ENCODE measurements at regions not wholly inside any gene's neighbourhood (a gene's known extent, or its start where the extent isn't known, plus 50 kb on each side); places are given as distances from the start of the nearest gene placed in this dataset.

GRCh38 chr2:136510244-136510643 is 255.1 kb upstream of the THSD7B start:
- H3K36me3 ChIP-seq (ENCODE audit: insufficient read depth, low read length), result no peaks in the 10 kb centered on the region
- H3K4me1 Mint-ChIP-seq, result no peaks in the 10 kb centered on the region
- H3K4me1 ChIP-seq (ENCODE audit: insufficient read depth, low read length), result no peaks in the 10 kb centered on the region

GRCh38 chr2:136505462-136505861 is 259.9 kb upstream of the THSD7B start:
- Histone ChIP-seq H3K27ac (ENCODE audit: low read depth, low read length) (no peak overlapping the region), H3K36me3 (ENCODE audit: insufficient read depth, low read length) (no peaks in the 10 kb centered on the region), H3K4me1 (ENCODE audit: insufficient read depth, low read length) (no peaks in the 10 kb centered on the region), H3K27me3 (ENCODE audit: insufficient read depth, low read length, poor library complexity, severe bottlenecking) (no peaks in the 10 kb centered on the region), H3K9me3 (ENCODE audit: low read length) (no peaks in the 10 kb centered on the region), H3K4me3 (ENCODE audit: low read length) (no peak overlapping the region)
- ChIA-PET POLR2A (no interaction called here), CTCF (no interaction called here)
- DNase-seq, result no peak
- Mint-ChIP-seq H3K27me3 (peaks cover 4 to 11% of the 10 kb centered on the region in 2 donors), H3K4me1 (no peaks in the 10 kb centered on the region), H3K36me3 (no peaks in the 10 kb centered on the region), H3K4me3 (no peak overlapping the region), H3K27ac (no peak overlapping the region), H3K9me3 (no peaks in the 10 kb centered on the region)

More at GRCh38 chr2:136510244-136510643, 255.1 kb upstream of the THSD7B start:
- Histone ChIP-seq H3K9me3 (ENCODE audit: low read length) (no peaks in the 10 kb centered on the region), H3K27me3 (ENCODE audit: insufficient read depth, low read length, poor library complexity, severe bottlenecking) (no peaks in the 10 kb centered on the region), H3K27ac (ENCODE audit: low read depth, low read length) (no peak overlapping the region), H3K4me3 (ENCODE audit: low read length) (no peak overlapping the region)
- H3K9me3 Mint-ChIP-seq, result no peaks in the 10 kb centered on the region
- no peak for DNase-seq
- peaks cover 4 to 33% of the 10 kb centered on the region in 2 donors for H3K27me3 Mint-ChIP-seq
- no peak overlapping the region for H3K27ac Mint-ChIP-seq
- POLR2A ChIA-PET, result no interaction called here
- H3K36me3 Mint-ChIP-seq, result no peaks in the 10 kb centered on the region
- no peak overlapping the region for H3K4me3 Mint-ChIP-seq
- CTCF ChIA-PET, result no interaction called here

DNA sequence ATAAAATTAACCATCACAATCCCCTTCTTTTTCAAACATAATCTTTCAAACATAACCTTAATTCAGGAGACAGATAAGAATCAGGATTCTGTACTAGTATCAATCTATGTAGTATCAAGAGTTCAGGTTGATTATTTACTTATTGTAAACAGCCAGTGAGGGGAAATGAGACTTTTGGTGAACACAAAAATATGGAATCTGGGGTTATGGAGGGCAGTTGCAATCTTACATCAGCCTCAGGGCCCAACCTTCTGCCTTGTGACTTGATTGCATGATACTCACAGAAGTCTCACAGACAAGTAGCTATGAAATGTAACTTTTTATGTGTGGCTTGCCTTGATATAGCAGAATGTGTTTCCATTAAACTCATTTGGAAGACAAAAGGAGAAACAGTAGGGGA is 262.7 kb upstream of the THSD7B start:
- Mint-ChIP-seq H3K4me1 (no peaks in the 10 kb centered on the region), H3K27me3 (peaks cover 0 to 4% of the 10 kb centered on the region in 2 donors), H3K36me3 (no peaks in the 10 kb centered on the region), H3K27ac (no peak overlapping the region), H3K9me3 (no peaks in the 10 kb centered on the region), H3K4me3 (no peak overlapping the region)
- CTCF ChIA-PET, result no interaction called here
- POLR2A ChIA-PET, result no interaction called here
- Histone ChIP-seq H3K4me3 (ENCODE audit: low read length) (no peak overlapping the region), H3K4me1 (ENCODE audit: insufficient read depth, low read length) (no peaks in the 10 kb centered on the region), H3K27me3 (ENCODE audit: insufficient read depth, low read length, poor library complexity, severe bottlenecking) (no peaks in the 10 kb centered on the region), H3K36me3 (ENCODE audit: insufficient read depth, low read length) (no peaks in the 10 kb centered on the region), H3K27ac (ENCODE audit: low read depth, low read length) (no peak overlapping the region), H3K9me3 (ENCODE audit: low read length) (no peaks in the 10 kb centered on the region)
- DNase-seq, result no peak

GRCh38 chr2:136497709-136498108 is 267.6 kb upstream of the THSD7B start:
- Histone ChIP-seq H3K4me1 (ENCODE audit: insufficient read depth, low read length) (no peaks in the 10 kb centered on the region), H3K4me3 (ENCODE audit: low read length) (no peak overlapping the region), H3K9me3 (ENCODE audit: low read length) (no peaks in the 10 kb centered on the region), H3K27ac (ENCODE audit: low read depth, low read length) (no peak overlapping the region), H3K36me3 (ENCODE audit: insufficient read depth, low read length) (no peaks in the 10 kb centered on the region), H3K27me3 (ENCODE audit: insufficient read depth, low read length, poor library complexity, severe bottlenecking) (no peaks in the 10 kb centered on the region)
- H3K27me3 Mint-ChIP-seq, result peaks cover 10 to 37% of the 10 kb centered on the region in 2 donors
- H3K4me1 Mint-ChIP-seq, result no peaks in the 10 kb centered on the region
- H3K36me3 Mint-ChIP-seq, result no peaks in the 10 kb centered on the region
- DNase-seq, result no peak
- peaks cover 0 to 5% (median 3%) of the 10 kb centered on the region in 5 donors for H3K9me3 Mint-ChIP-seq
- no peak overlapping the region for H3K27ac Mint-ChIP-seq
- POLR2A ChIA-PET, result no interaction called here
- H3K4me3 Mint-ChIP-seq, result no peak overlapping the region
- CTCF ChIA-PET, result no interaction called here

GRCh38 chr2:136496966-136497365 is 268.4 kb upstream of the THSD7B start:
- no peaks in the 10 kb centered on the region for H3K27me3 ChIP-seq (ENCODE audit: insufficient read depth, low read length, poor library complexity, severe bottlenecking)
- Mint-ChIP-seq H3K27me3 (peaks cover 10 to 44% of the 10 kb centered on the region in 2 donors), H3K27ac (no peak overlapping the region), H3K4me1 (no peaks in the 10 kb centered on the region), H3K4me3 (no peak overlapping the region), H3K9me3 (peaks cover 0 to 6% (median 4%) of the 10 kb centered on the region in 5 donors), H3K36me3 (no peaks in the 10 kb centered on the region)
- CTCF ChIA-PET, result no interaction called here
- no peak overlapping the region for H3K27ac ChIP-seq (ENCODE audit: low read depth, low read length)
- H3K4me3 ChIP-seq (ENCODE audit: low read length), result no peak overlapping the region
- POLR2A ChIA-PET, result no interaction called here
- no peaks in the 10 kb centered on the region for H3K4me1 ChIP-seq (ENCODE audit: insufficient read depth, low read length)
- no peaks in the 10 kb centered on the region for H3K9me3 ChIP-seq (ENCODE audit: low read length)
- H3K36me3 ChIP-seq (ENCODE audit: insufficient read depth, low read length), result no peaks in the 10 kb centered on the region
- no peak for DNase-seq

- H3K9me3 Mint-ChIP-seq, result peaks cover 2 to 9% (median 5%) of the 10 kb centered on the region in 5 donors
- no peaks in the 10 kb centered on the region for H3K4me1 Mint-ChIP-seq
- Histone ChIP-seq H3K27ac (ENCODE audit: low read depth, low read length) (no peak overlapping the region), H3K4me1 (ENCODE audit: insufficient read depth, low read length) (no peaks in the 10 kb centered on the region), H3K36me3 (ENCODE audit: insufficient read depth, low read length) (no peaks in the 10 kb centered on the region), H3K27me3 (ENCODE audit: insufficient read depth, low read length, poor library complexity, severe bottlenecking) (no peaks in the 10 kb centered on the region), H3K4me3 (ENCODE audit: low read length) (no peak overlapping the region), H3K9me3 (ENCODE audit: low read length) (no peaks in the 10 kb centered on the region)
- DNase-seq, result no peak
- H3K4me3 Mint-ChIP-seq, result no peak overlapping the region
- POLR2A ChIA-PET, result no interaction called here
- CTCF ChIA-PET, result no interaction called here
- no peaks in the 10 kb centered on the region for H3K36me3 Mint-ChIP-seq
- peaks cover 13 to 52% of the 10 kb centered on the region in 2 donors for H3K27me3 Mint-ChIP-seq
- H3K27ac Mint-ChIP-seq, result no peak overlapping the region
These were observed 269.7 kb upstream of the THSD7B start for GRCh38 chr2:136495636-136496035.

GRCh38 chr2:136492901-136493300 is 272.4 kb upstream of the THSD7B start:
- Histone ChIP-seq H3K4me1 (ENCODE audit: insufficient read depth, low read length) (no peaks in the 10 kb centered on the region), H3K9me3 (ENCODE audit: low read length) (no peaks in the 10 kb centered on the region), H3K27me3 (ENCODE audit: insufficient read depth, low read length, poor library complexity, severe bottlenecking) (no peaks in the 10 kb centered on the region), H3K36me3 (ENCODE audit: insufficient read depth, low read length) (no peaks in the 10 kb centered on the region), H3K27ac (ENCODE audit: low read depth, low read length) (no peak overlapping the region), H3K4me3 (ENCODE audit: low read length) (no peak overlapping the region)
- no peaks in the 10 kb centered on the region for H3K4me1 Mint-ChIP-seq
- peaks cover 14 to 52% of the 10 kb centered on the region in 2 donors for H3K27me3 Mint-ChIP-seq
- no peak for DNase-seq
- POLR2A ChIA-PET, result no interaction called here
- CTCF ChIA-PET, result no interaction called here
- H3K27ac Mint-ChIP-seq, result no peak overlapping the region
- peaks cover 2 to 12% (median 7%) of the 10 kb centered on the region in 5 donors for H3K9me3 Mint-ChIP-seq
- H3K36me3 Mint-ChIP-seq, result no peaks in the 10 kb centered on the region
- no peak overlapping the region for H3K4me3 Mint-ChIP-seq

- Mint-ChIP-seq H3K9me3 (peaks cover 0 to 12% (median 2%) of the 10 kb centered on the region in 5 donors), H3K27me3 (peaks cover 13 to 36% of the 10 kb centered on the region in 2 donors), H3K27ac (no peak overlapping the region), H3K4me1 (no peaks in the 10 kb centered on the region), H3K4me3 (no peak overlapping the region), H3K36me3 (no peaks in the 10 kb centered on the region)
- Histone ChIP-seq H3K27me3 (ENCODE audit: insufficient read depth, low read length, poor library complexity, severe bottlenecking) (no peaks in the 10 kb centered on the region), H3K4me1 (ENCODE audit: insufficient read depth, low read length) (no peaks in the 10 kb centered on the region), H3K36me3 (ENCODE audit: insufficient read depth, low read length) (no peaks in the 10 kb centered on the region), H3K9me3 (ENCODE audit: low read length) (no peaks in the 10 kb centered on the region), H3K27ac (ENCODE audit: low read depth, low read length) (no peak overlapping the region), H3K4me3 (ENCODE audit: low read length) (no peak overlapping the region)
- ChIA-PET POLR2A (no interaction called here), CTCF (no interaction called here)
- DNase-seq, result no peak
These were observed 275.2 kb upstream of the THSD7B start for GRCh38 chr2:136490100-136490499.

DNA sequence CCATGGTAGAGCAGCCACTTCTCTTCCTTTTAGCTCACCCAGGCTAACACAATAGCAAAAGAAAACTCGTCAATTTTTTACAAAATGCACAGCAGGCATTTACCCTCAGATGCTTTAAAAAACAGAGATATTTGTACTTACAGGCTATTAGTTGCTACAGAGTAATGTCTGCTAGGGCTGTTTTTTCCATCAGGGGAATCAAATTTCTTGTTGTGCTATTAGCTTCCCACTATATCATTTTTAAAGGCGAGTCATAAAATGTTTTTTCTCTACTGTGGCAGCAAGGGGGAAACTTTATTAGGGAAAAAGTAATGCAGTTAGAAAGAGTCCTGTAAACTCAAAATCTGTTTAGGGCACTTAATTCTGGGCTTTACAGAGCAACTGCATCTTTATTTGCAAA is 277.9 kb upstream of the THSD7B start:
- Mint-ChIP-seq H3K27ac (no peak overlapping the region), H3K9me3 (peaks cover 0 to 9% (median 2%) of the 10 kb centered on the region in 5 donors), H3K36me3 (no peaks in the 10 kb centered on the region), H3K27me3 (peaks cover 4 to 24% of the 10 kb centered on the region in 2 donors), H3K4me3 (no peak overlapping the region), H3K4me1 (no peaks in the 10 kb centered on the region)
- Histone ChIP-seq H3K27me3 (ENCODE audit: insufficient read depth, low read length, poor library complexity, severe bottlenecking) (no peaks in the 10 kb centered on the region), H3K4me1 (ENCODE audit: insufficient read depth, low read length) (no peaks in the 10 kb centered on the region), H3K9me3 (ENCODE audit: low read length) (no peaks in the 10 kb centered on the region), H3K4me3 (ENCODE audit: low read length) (no peak overlapping the region), H3K36me3 (ENCODE audit: insufficient read depth, low read length) (no peaks in the 10 kb centered on the region), H3K27ac (ENCODE audit: low read depth, low read length) (no peak overlapping the region)
- POLR2A ChIA-PET, result no interaction called here
- CTCF ChIA-PET, result no interaction called here
- DNase-seq, result no peak

Measured in CD8-positive, alpha-beta memory T cell (primary cell).